HG02970 (cell line): ENCODE measurements at regions not wholly inside any gene's neighbourhood (a gene's known extent, or its start where the extent isn't known, plus 50 kb on each side); places are given as distances from the start of the nearest gene placed in this dataset.

Experiments used
- ATAC-seq: cut with Tn5 transposase; IDR thresholded peaks from one replicate; pipeline ENCODE4 v1.9.1; 2021; ENCODE audit warnings: mild to moderate bottlenecking, moderate library complexity, moderate number of reproducible peaks; ENCODE audit not compliant: unreplicated experiment, low FRiP score

- ATAC-seq, result no peak
Observed at GRCh38 chr2:60297296-60298005, 256.0 kb downstream of the BCL11A start.

GRCh38 chr2:60296219-60296955 lies 257.1 kb downstream of the BCL11A start:
- ATAC-seq, result no peak

- no peak for ATAC-seq
Observed at GRCh38 chr2:60295636-60295962, 257.9 kb downstream of the BCL11A start.

GRCh38 chr2:60294901-60295635 lies 258.4 kb downstream of the BCL11A start:
- no peak for ATAC-seq

GRCh38 chr2:60292242-60292641 lies 261.2 kb downstream of the BCL11A start:
- no peak for ATAC-seq

- ATAC-seq, result no peak
Observed at GRCh38 chr2:60290509-60290908, 262.9 kb downstream of the BCL11A start.

- ATAC-seq, result no peak
Observed at GRCh38 chr2:60285626-60286316, 267.7 kb downstream of the BCL11A start.

GRCh38 chr2:60283626-60284025 lies 269.8 kb downstream of the BCL11A start:
- no peak for ATAC-seq

GRCh38 chr2:60282886-60283285 lies 270.6 kb downstream of the BCL11A start:
- no peak for ATAC-seq

- no peak for ATAC-seq
Observed at GRCh38 chr2:60281730-60282129, 271.7 kb downstream of the BCL11A start.

- no peak for ATAC-seq
Observed at GRCh38 chr2:60280238-60280637, 273.2 kb downstream of the BCL11A start.

GRCh38 chr2:60278906-60279305 lies 274.5 kb downstream of the BCL11A start:
- ATAC-seq, result no peak

- ATAC-seq, result no peak
Observed at GRCh38 chr2:60275958-60276357, 277.5 kb downstream of the BCL11A start.

- ATAC-seq, result no peak
Observed at GRCh38 chr2:60273836-60274235, 279.6 kb downstream of the BCL11A start.

- no peak for ATAC-seq
Observed at GRCh38 chr2:60271713-60272112, 281.7 kb downstream of the BCL11A start.

- no peak for ATAC-seq
Observed at GRCh38 chr2:60271131-60271530, 282.3 kb downstream of the BCL11A start.

- no peak for ATAC-seq
Observed at GRCh38 chr2:60268661-60269060, 284.8 kb downstream of the BCL11A start.

GRCh38 chr2:60268032-60268431 lies 285.4 kb downstream of the BCL11A start:
- ATAC-seq, result no peak

GRCh38 chr2:60267122-60267521 lies 286.3 kb downstream of the BCL11A start:
- no peak for ATAC-seq

- no peak for ATAC-seq
Observed at GRCh38 chr2:60262178-60262577, 291.3 kb downstream of the BCL11A start.
